SK-MEL-5 (cell line): ENCODE measurements at regions not wholly inside any gene's neighbourhood (a gene's known extent, or its start where the extent isn't known, plus 50 kb on each side); places are given as distances from the start of the nearest gene placed in this dataset.
A peak's percentile ranks its signal among the peaks of the same experiment; 100 is the strongest.
"Not testable (repeated sequence)": the region's sequence is repeated elsewhere in the genome, so short reads cannot be mapped to it uniquely, and the experiment has no call there.

Experiments used
- DNase-seq: peaks from one replicate; pipeline ENCODE4 v3.0.0-alpha.2; 2016; ENCODE audit warnings: low read depth, low spot score
- in situ Hi-C: cut with HindIII; loops from 2 replicates; pipeline ENCODE4 v1.10.0; 2016; ENCODE audit warnings: low sequenced_read_pairs, high pct_unique_total_duplicates, low pct_unique_long_range_greater_than_20kb

GRCh38 chr5:25027526-25027925 is 382.7 kb upstream of the CDH10 start:
- in situ Hi-C loops: no loop called here
- no peak for DNase-seq

- in situ Hi-C loops: no loop called here
Measured at GRCh38 chr5:25027061-25027460, 382.3 kb upstream of the CDH10 start.

GRCh38 chr5:25025831-25026230 is 381.1 kb upstream of the CDH10 start:
- no peak for DNase-seq
- in situ Hi-C loops: no loop called here

More at GRCh38 chr5:25027061-25027460, 382.3 kb upstream of the CDH10 start:
- DNase-seq: no peak

GRCh38 chr5:25020454-25020853 is 375.7 kb upstream of the CDH10 start:
- in situ Hi-C loops: no loop called here

DNA sequence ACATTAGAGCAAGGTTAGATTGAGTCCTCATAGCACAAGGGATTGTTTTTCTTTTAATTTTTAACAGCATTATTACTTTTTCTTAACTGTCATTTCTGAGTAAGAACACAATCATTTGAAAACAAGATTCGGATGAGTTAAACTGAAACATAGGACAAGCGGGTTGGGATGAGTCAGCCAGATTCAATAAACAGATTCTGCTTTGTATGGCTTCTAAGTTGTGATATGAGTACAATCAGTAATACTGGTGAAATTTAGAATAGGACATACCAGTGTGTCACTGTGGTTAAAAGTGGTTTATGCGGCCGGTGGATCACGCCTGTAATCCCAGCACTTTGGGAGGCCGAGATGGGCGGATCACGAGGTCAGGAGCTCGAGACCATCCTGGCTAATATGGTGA is 364.3 kb upstream of the CDH10 start:
- in situ Hi-C loops: no loop called here

More at GRCh38 chr5:25020454-25020853, 375.7 kb upstream of the CDH10 start:
- DNase-seq: no peak

DNA sequence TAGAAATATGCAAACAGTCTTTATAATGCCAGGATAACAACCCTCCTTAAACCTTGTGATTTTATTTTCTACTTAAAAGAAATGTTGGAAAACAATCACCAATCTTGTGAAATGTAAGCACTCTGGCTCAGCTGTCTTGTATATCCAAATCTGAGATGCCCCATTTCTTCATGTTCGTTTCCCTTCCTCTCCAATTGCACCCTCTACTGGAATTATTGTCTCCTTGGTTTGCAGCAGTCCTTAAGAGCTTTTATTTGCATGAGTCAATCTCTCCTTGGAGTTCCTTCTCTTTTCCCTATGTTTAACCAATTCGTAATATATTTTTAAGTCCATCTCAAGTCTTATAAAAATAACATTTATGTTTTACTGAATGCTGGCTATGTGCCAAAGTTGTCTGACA is 362.0 kb upstream of the CDH10 start:
- in situ Hi-C loops: no loop called here
- DNase-seq: peak; percentile 85

More for the DNA sequence above, 364.3 kb upstream of the CDH10 start:
- peak; percentile 9 for DNase-seq

- in situ Hi-C loops: no loop called here
- DNase-seq: no peak
Measured at GRCh38 chr5:25006237-25006636, 361.5 kb upstream of the CDH10 start.

DNA sequence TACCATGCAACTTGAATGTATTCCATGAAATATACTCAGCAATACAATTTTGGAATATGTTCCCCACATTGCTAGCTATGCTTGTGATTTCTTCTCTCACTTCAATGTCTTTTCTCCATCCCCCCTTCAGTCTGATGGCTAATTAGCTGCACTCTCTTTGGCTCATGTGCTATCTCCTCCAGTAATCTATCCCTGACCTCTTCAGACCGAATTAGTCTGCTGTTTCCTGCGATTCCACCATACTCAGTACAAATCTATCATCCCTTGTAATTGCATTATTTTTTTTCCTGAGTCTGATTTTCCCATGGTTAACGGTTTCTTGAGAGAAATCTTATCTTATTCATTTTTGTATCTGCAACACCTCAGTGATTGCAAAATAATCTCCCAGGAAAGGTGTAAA is 360.7 kb upstream of the CDH10 start:
- in situ Hi-C loops: no loop called here
- DNase-seq: no peak

GRCh38 chr5:25002371-25002770 is 357.6 kb upstream of the CDH10 start:
- no peak for DNase-seq
- in situ Hi-C loops: no loop called here

GRCh38 chr5:24999732-25000131 is 355.0 kb upstream of the CDH10 start:
- in situ Hi-C loops: no loop called here
- DNase-seq: no peak

- in situ Hi-C loops: no loop called here
- DNase-seq: no peak
Measured at GRCh38 chr5:24998641-24999040, 353.9 kb upstream of the CDH10 start.

- no peak for DNase-seq
- in situ Hi-C loops: no loop called here
Measured at GRCh38 chr5:24986326-24986725, 341.5 kb upstream of the CDH10 start.

- in situ Hi-C loops: not testable (repeated sequence)
Measured at GRCh38 chr5:24978552-24978951, 333.8 kb upstream of the CDH10 start.

DNA sequence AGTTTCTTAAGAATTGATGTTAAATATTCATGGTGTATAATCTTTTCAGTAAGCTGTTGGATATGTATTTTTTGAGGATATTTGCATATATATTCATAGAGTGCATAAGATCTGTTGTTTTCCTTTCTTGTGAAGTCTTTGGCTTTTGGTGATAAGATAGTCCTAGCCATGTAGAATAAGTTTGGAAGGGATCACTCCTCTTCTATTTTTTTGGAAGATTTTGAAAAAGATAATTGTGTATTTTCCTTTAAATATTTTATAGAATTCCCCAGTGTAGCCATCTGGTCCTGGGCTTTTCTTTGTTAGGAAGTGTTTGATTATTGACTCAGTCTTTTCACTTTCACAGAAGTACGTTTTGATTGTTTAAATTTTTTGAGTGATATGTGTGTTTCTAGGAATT is 318.8 kb upstream of the CDH10 start:
- in situ Hi-C loops: no loop called here
- no peak for DNase-seq

More at GRCh38 chr5:24978552-24978951, 333.8 kb upstream of the CDH10 start:
- DNase-seq: not testable (repeated sequence)

DNA sequence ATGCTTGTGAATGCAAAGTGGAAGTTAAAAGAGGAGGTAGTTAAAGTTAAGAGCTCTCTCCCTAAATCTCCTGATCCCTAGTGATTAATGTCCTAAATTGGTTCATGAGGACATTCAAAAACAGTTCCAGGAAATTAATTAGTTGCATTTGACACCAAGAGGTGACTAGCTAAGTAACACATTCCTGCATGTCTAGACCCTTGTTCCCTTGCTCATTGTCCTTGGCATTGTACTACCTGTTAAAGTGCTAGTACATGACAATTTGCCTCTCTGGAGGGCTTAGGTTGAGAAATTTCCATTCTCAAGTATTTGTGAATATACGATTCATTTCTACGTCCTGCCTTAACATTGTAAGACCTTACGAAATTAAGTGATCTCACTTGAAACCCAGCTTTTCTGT is 278.6 kb upstream of the CDH10 start:
- no peak for DNase-seq
- in situ Hi-C loops: no loop called here

GRCh38 chr5:24918676-24919075 is 273.9 kb upstream of the CDH10 start:
- DNase-seq: no peak

GRCh38 chr5:24916863-24917262 is 272.1 kb upstream of the CDH10 start:
- DNase-seq: no peak
- in situ Hi-C loops: no loop called here

More at GRCh38 chr5:24918676-24919075, 273.9 kb upstream of the CDH10 start:
- in situ Hi-C loops: no loop called here

DNA sequence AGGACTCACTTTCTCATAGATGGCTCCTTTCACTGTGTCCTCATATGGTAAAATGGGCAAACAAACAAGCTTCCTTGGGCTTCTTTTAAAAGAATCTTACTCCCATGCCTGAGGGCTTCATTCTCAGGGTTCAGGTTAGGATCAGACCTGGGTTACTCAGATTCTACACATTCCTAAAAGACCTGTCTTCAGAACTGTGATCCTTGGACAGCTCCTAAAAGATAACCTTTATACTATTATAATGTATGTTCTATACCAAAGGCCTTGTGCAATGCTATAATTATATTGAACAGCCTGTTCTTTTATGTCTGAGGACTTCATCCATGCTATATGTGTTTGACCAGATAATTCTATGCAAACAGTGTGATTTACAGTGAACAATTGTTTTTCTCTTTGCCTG is 264.4 kb upstream of the CDH10 start:
- in situ Hi-C loops: no loop called here
- DNase-seq: no peak

GRCh38 chr5:24906689-24907088 is 261.9 kb upstream of the CDH10 start:
- DNase-seq: no peak
- in situ Hi-C loops: no loop called here

- in situ Hi-C loops: no loop called here
- DNase-seq: no peak
Measured at GRCh38 chr5:24904981-24905517, 260.3 kb upstream of the CDH10 start.
